CD4-positive, alpha-beta T cell treated with Interleukin-10 for 1 hour (primary cell): ENCODE measurements at regions not wholly inside any gene's neighbourhood (a gene's known extent, or its start where the extent isn't known, plus 50 kb on each side); places are given as distances from the start of the nearest gene placed in this dataset.
"Not testable (repeated sequence)": the region's sequence is repeated elsewhere in the genome, so short reads cannot be mapped to it uniquely, and the experiment has no call there.

Experiments
- DNase-seq: peaks from one replicate; pipeline ENCODE4 v3.0.0-alpha.2; 2020

GRCh38 chr1:168826269-168826668 lies 97.3 kb upstream of the DPT start:
- DNase-seq, result no peak

- DNase-seq, result no peak
Observed at GRCh38 chr1:168827557-168827956, 98.6 kb upstream of the DPT start.

- DNase-seq, result no peak
Observed at GRCh38 chr1:168829876-168830275, 100.9 kb upstream of the DPT start.

GRCh38 chr1:168830562-168830961 lies 101.6 kb upstream of the DPT start:
- DNase-seq, result no peak

GRCh38 chr1:168832661-168833060 lies 103.7 kb upstream of the DPT start:
- DNase-seq, result no peak

GRCh38 chr1:168833362-168833761 lies 104.4 kb upstream of the DPT start:
- no peak for DNase-seq

GRCh38 chr1:168833801-168834224 lies 104.8 kb upstream of the DPT start:
- DNase-seq, result peak; percentile 20

GRCh38 chr1:168834225-168834872 lies 105.3 kb upstream of the DPT start:
- no peak for DNase-seq

- no peak for DNase-seq
Observed at GRCh38 chr1:168835176-168835575, 106.2 kb upstream of the DPT start.

GRCh38 chr1:168835791-168836190 lies 106.8 kb upstream of the DPT start:
- DNase-seq, result no peak

GRCh38 chr1:168836469-168836868 lies 107.5 kb upstream of the DPT start:
- DNase-seq, result no peak

GRCh38 chr1:168837230-168837629 lies 108.2 kb upstream of the DPT start:
- not testable (repeated sequence) for DNase-seq

- no peak for DNase-seq
Observed at GRCh38 chr1:168842306-168842705, 113.3 kb upstream of the DPT start.

GRCh38 chr1:168842916-168843315 lies 113.9 kb upstream of the DPT start:
- no peak for DNase-seq

- DNase-seq, result no peak
Observed at GRCh38 chr1:168843401-168843800, 114.4 kb upstream of the DPT start.

GRCh38 chr1:168843950-168844349 lies 114.9 kb upstream of the DPT start:
- DNase-seq, result no peak

GRCh38 chr1:168845140-168845539 lies 116.1 kb upstream of the DPT start:
- no peak for DNase-seq

- DNase-seq, result no peak
Observed at GRCh38 chr1:168848051-168848450, 119.0 kb upstream of the DPT start.

- no peak for DNase-seq
Observed at GRCh38 chr1:168861421-168862004, 132.5 kb upstream of the DPT start.

GRCh38 chr1:168863772-168864171 lies 134.8 kb upstream of the DPT start:
- no peak for DNase-seq

- no peak for DNase-seq
Observed at GRCh38 chr1:168864266-168864665, 135.3 kb upstream of the DPT start.

GRCh38 chr1:168865850-168866620 lies 137.0 kb upstream of the DPT start:
- DNase-seq, result no peak

GRCh38 chr1:168867941-168868634 lies 139.1 kb upstream of the DPT start:
- no peak for DNase-seq

- DNase-seq, result no peak
Observed at GRCh38 chr1:168871531-168871930, 142.5 kb upstream of the DPT start.
